ENCODE measurements at regions not wholly inside any gene's neighbourhood (a gene's known extent, or its start where the extent isn't known, plus 50 kb on each side); places are given as distances from the start of the nearest gene placed in this dataset.

- DNase-seq (ENCODE audit: low read depth, low spot score) = no peak
- no peak for TF ChIP-seq CTCF (IDR thresholded peaks at IDR 0.05; ENCODE audit: low read depth, low read length)
- H3K4me3 ChIP-seq (ENCODE audit: low read depth, low read length) = no peak overlapping the region
- in situ Hi-C loops (cut with HindIII; ENCODE audit: low sequenced_read_pairs) = no loop called here
Observed at GRCh38 chr4:30916337-30917274, 196.4 kb downstream of the PCDH7 start.

- no peak overlapping the region for H3K4me3 ChIP-seq (ENCODE audit: low read depth, low read length)
- no peak for TF ChIP-seq CTCF (IDR thresholded peaks at IDR 0.05; ENCODE audit: low read depth, low read length)
- in situ Hi-C loops (cut with HindIII; ENCODE audit: low sequenced_read_pairs) = no loop called here
- no peak for DNase-seq (ENCODE audit: low read depth, low spot score)
Observed at GRCh38 chr4:30917946-30918345, 197.8 kb downstream of the PCDH7 start.

GRCh38 chr4:30919458-30919857, 199.3 kb downstream of the PCDH7 start:
- H3K4me3 ChIP-seq (ENCODE audit: low read depth, low read length) = no peak overlapping the region
- no peak for TF ChIP-seq CTCF (IDR thresholded peaks at IDR 0.05; ENCODE audit: low read depth, low read length)
- in situ Hi-C loops (cut with HindIII; ENCODE audit: low sequenced_read_pairs) = no loop called here
- DNase-seq (ENCODE audit: low read depth, low spot score) = no peak

- in situ Hi-C loops (cut with HindIII; ENCODE audit: low sequenced_read_pairs) = no loop called here
- DNase-seq (ENCODE audit: low read depth, low spot score) = no peak
- TF ChIP-seq CTCF (IDR thresholded peaks at IDR 0.05; ENCODE audit: low read depth, low read length) = no peak
Observed at GRCh38 chr4:30920043-30920442, 199.9 kb downstream of the PCDH7 start.

GRCh38 chr4:30922625-30923024, 202.5 kb downstream of the PCDH7 start:
- DNase-seq (ENCODE audit: low read depth, low spot score) = no peak
- TF ChIP-seq CTCF (IDR thresholded peaks at IDR 0.05; ENCODE audit: low read depth, low read length) = no peak
- H3K4me3 ChIP-seq (ENCODE audit: low read depth, low read length) = no peak overlapping the region
- in situ Hi-C loops (cut with HindIII; ENCODE audit: low sequenced_read_pairs) = no loop called here

More at GRCh38 chr4:30920043-30920442, 199.9 kb downstream of the PCDH7 start:
- no peak overlapping the region for H3K4me3 ChIP-seq (ENCODE audit: low read depth, low read length)

- DNase-seq (ENCODE audit: low read depth, low spot score) = no peak
- H3K4me3 ChIP-seq (ENCODE audit: low read depth, low read length) = no peak overlapping the region
- TF ChIP-seq CTCF (IDR thresholded peaks at IDR 0.05; ENCODE audit: low read depth, low read length) = no peak
- in situ Hi-C loops (cut with HindIII; ENCODE audit: low sequenced_read_pairs) = no loop called here
Observed at GRCh38 chr4:30924495-30924894, 204.3 kb downstream of the PCDH7 start.

Measured in astrocyte of the spinal cord (primary cell).